IMR-90 (cell line): ENCODE measurements at regions not wholly inside any gene's neighbourhood (a gene's known extent, or its start where the extent isn't known, plus 50 kb on each side); places are given as distances from the start of the nearest gene placed in this dataset.

Source experiments
- ATAC-seq: fragments of 200-7000 bp; cut with Tn5 transposase; 2 replicates; pipeline ENCODE4 v1.9.1; 2020; ENCODE audit warnings: low read depth, mild to moderate bottlenecking, moderate library complexity
- BruUV-seq: library from RNA; stranded (reverse); fragments of 400-500 nt; replicated peaks from 2 replicates; lab custom pipeline; 2021; lab: Mats Ljungman, UMichigan
- CTCF ChIA-PET: fragments of 300-600 bp; formaldehyde crosslinking; extraction: SDS; loops from one replicate; lab custom pipeline; 2021; ENCODE audit warnings: antibody characterized with exemption; lab: Yijun Ruan, JAX
- POLR2A ChIA-PET: fragments of 300-600 bp; sonication (Branson Sonifier 250); formaldehyde crosslinking; loops from one replicate; lab custom pipeline; 2022; ENCODE audit warnings: antibody characterized with exemption; ENCODE audit not compliant: unreplicated experiment; lab: Charles Lee
- DNase-seq: peaks from one replicate; pipeline ENCODE4 v3.0.0; 2013
- H2AFZ ChIP-seq: replicated peaks from 2 replicates; pipeline ENCODE3; 2013; ENCODE audit warnings: low read length, mild to moderate bottlenecking; ENCODE audit not compliant: poor library complexity
- H2AK5ac ChIP-seq: 2 replicates; pipeline ENCODE4 v1.6.1; 2013; ENCODE audit warnings: low read depth, low read length, inconsistent platforms
- H2AK9ac ChIP-seq: replicated peaks from 2 replicates; pipeline ENCODE3; 2013; ENCODE audit warnings: mild to moderate bottlenecking, low read depth, low read length, moderate library complexity; ENCODE audit not compliant: poor library complexity
- H2BK120ac ChIP-seq: 2 replicates; pipeline ENCODE4 v1.6.1; 2013; ENCODE audit warnings: low read depth, low read length, inconsistent platforms
- H2BK15ac ChIP-seq: 3 replicates; pipeline ENCODE4 v1.6.1; 2013; ENCODE audit warnings: low read depth, low read length, inconsistent platforms
- H2BK20ac ChIP-seq: 2 replicates; pipeline ENCODE4 v1.6.1; 2013; ENCODE audit warnings: low read depth, mild to moderate bottlenecking, inconsistent platforms, low read length, moderate library complexity
- H2BK5ac ChIP-seq: 2 replicates; pipeline ENCODE4 v1.6.1; 2013; ENCODE audit warnings: mild to moderate bottlenecking, low read depth, low read length, inconsistent platforms; ENCODE audit not compliant: poor library complexity, severe bottlenecking
- H3K14ac ChIP-seq: replicated peaks from 2 replicates; pipeline ENCODE4 v1.6.1; 2013; ENCODE audit warnings: low read depth, low read length, inconsistent platforms
- H3K18ac ChIP-seq: 2 replicates; pipeline ENCODE4 v1.6.1; 2013; ENCODE audit warnings: low read depth, low read length, control low read depth
- H3K23ac ChIP-seq: 2 replicates; pipeline ENCODE4 v1.6.1; 2013; ENCODE audit warnings: low read depth, low read length, inconsistent platforms
- H3K27ac ChIP-seq: 2 replicates; pipeline ENCODE4 v1.5.1; 2013; ENCODE audit warnings: mild to moderate bottlenecking, control low read depth, low read length; ENCODE audit not compliant: insufficient read depth
- H3K27me3 ChIP-seq: 2 replicates; pipeline ENCODE4 v1.6.1; 2013; ENCODE audit warnings: low read length; ENCODE audit not compliant: control insufficient read depth, insufficient read depth
- H3K36me3 ChIP-seq: 2 replicates; pipeline ENCODE4 v1.6.1; 2013; ENCODE audit warnings: low read length, mixed read lengths; ENCODE audit not compliant: control insufficient read depth, insufficient read depth
- H3K4ac ChIP-seq: 2 replicates; pipeline ENCODE4 v1.6.1; 2013; ENCODE audit warnings: low read depth, low read length, inconsistent platforms
- H3K4me1 ChIP-seq: 2 replicates; pipeline ENCODE4 v1.6.1; 2013; ENCODE audit warnings: low read length, mixed read lengths; ENCODE audit not compliant: control insufficient read depth, insufficient read depth
- H3K4me2 ChIP-seq: 2 replicates; pipeline ENCODE4 v1.6.1; 2013; ENCODE audit warnings: low read depth, mild to moderate bottlenecking, control low read depth, low read length, moderate library complexity
- H3K4me3 ChIP-seq: 2 replicates; pipeline ENCODE4 v1.5.1; 2013; ENCODE audit warnings: low read depth, mild to moderate bottlenecking, control low read depth, low read length, moderate library complexity; ENCODE audit not compliant: insufficient read depth
- H3K56ac ChIP-seq: 2 replicates; pipeline ENCODE4 v1.6.1; 2013; ENCODE audit warnings: low read length, inconsistent platforms; ENCODE audit not compliant: insufficient read depth; ENCODE audit errors: extremely low read depth
- H3K79me1 ChIP-seq, 2 experiments: 2 replicates each; pipeline ENCODE4 v1.6.1; 2013; ENCODE audit warnings: low read length in 2 of 2, inconsistent platforms in 1 of 2, low read depth in 1 of 2
- H3K9ac ChIP-seq: 2 replicates; pipeline ENCODE4 v1.6.1; 2013; ENCODE audit warnings: low read depth, low read length, control low read depth
- H3K9me1 ChIP-seq: 2 replicates; pipeline ENCODE4 v1.6.1; 2013; ENCODE audit warnings: low read length, inconsistent platforms; ENCODE audit not compliant: insufficient read depth
- H3K9me3 ChIP-seq: 2 replicates; pipeline ENCODE4 v1.6.1; 2013; ENCODE audit warnings: low read length; ENCODE audit not compliant: control insufficient read depth, insufficient read depth
- H4K20me1 ChIP-seq: 2 replicates; pipeline ENCODE4 v1.6.1; 2013; ENCODE audit warnings: low read length, inconsistent platforms; ENCODE audit not compliant: insufficient read depth
- H4K5ac ChIP-seq: 2 replicates; pipeline ENCODE4 v1.6.1; 2013; ENCODE audit warnings: mild to moderate bottlenecking, low read depth, low read length, control low read depth
- H4K8ac ChIP-seq, 2 experiments: 2 replicates each; pipeline ENCODE4 v1.6.1; 2013; ENCODE audit warnings: low read depth in 2 of 2, low read length in 2 of 2, control low read depth in 1 of 2, inconsistent platforms in 1 of 2
- H4K91ac ChIP-seq: 2 replicates; pipeline ENCODE4 v1.6.1; 2013; ENCODE audit warnings: low read depth, low read length, inconsistent platforms; ENCODE audit not compliant: insufficient read depth
- BHLHE40 ChIP-seq: fragments of 150-350 bp; IDR thresholded peaks from 2 replicates; pipeline ENCODE4 v1.6.1; 2016; ENCODE audit warnings: mild to moderate bottlenecking, low read depth, low read length
- CEBPB ChIP-seq: IDR thresholded peaks from 2 replicates; pipeline ENCODE4 v1.6.1; 2012; ENCODE audit warnings: low read depth, low read length, improper control_type of control experiment
- CHD1 ChIP-seq: IDR thresholded peaks from 2 replicates; pipeline ENCODE4 v1.6.1; 2012; ENCODE audit warnings: low read depth, low read length, improper control_type of control experiment
- FOS ChIP-seq: fragments of 150-350 bp; IDR thresholded peaks from 2 replicates; pipeline ENCODE4 v1.6.1; 2016; ENCODE audit warnings: low read depth, low read length
- MAFK ChIP-seq: IDR thresholded peaks from 2 replicates; pipeline ENCODE4 v1.6.1; 2012; ENCODE audit warnings: low read depth, low read length, improper control_type of control experiment
- MAZ ChIP-seq: IDR thresholded peaks from 2 replicates; pipeline ENCODE4 v1.6.1; 2012; ENCODE audit warnings: low read depth, mild to moderate bottlenecking, low read length, improper control_type of control experiment, moderate library complexity, borderline replicate concordance
- MXI1 ChIP-seq: IDR thresholded peaks from 2 replicates; pipeline ENCODE4 v1.6.1; 2012; ENCODE audit warnings: low read depth, mild to moderate bottlenecking, low read length, moderate library complexity, borderline replicate concordance
- NFE2L2 ChIP-seq: fragments of 150-350 bp; IDR thresholded peaks from 2 replicates; pipeline ENCODE4 v1.6.1; 2016; ENCODE audit warnings: low read depth, mild to moderate bottlenecking, low read length
- POLR2A ChIP-seq: IDR thresholded peaks from 2 replicates; pipeline ENCODE4 v1.6.1; 2012; ENCODE audit warnings: mild to moderate bottlenecking, low read depth, low read length
- RAD21 ChIP-seq: IDR thresholded peaks from 2 replicates; pipeline ENCODE4 v1.6.1; 2012; ENCODE audit warnings: low read length, improper control_type of control experiment
- RCOR1 ChIP-seq: IDR thresholded peaks from 2 replicates; pipeline ENCODE4 v1.6.1; 2012; ENCODE audit warnings: mild to moderate bottlenecking, low read length, improper control_type of control experiment; ENCODE audit not compliant: insufficient replicate concordance
- RFX5 ChIP-seq: IDR thresholded peaks from 2 replicates; pipeline ENCODE4 v1.8.0; 2012; ENCODE audit warnings: low read depth, mild to moderate bottlenecking, low read length, moderate library complexity
- SMC3 ChIP-seq: fragments of 150-350 bp; IDR thresholded peaks from 2 replicates; pipeline ENCODE4 v1.6.1; 2016; ENCODE audit warnings: low read depth, mild to moderate bottlenecking, antibody characterized with exemption, low read length, moderate library complexity
- USF2 ChIP-seq: fragments of 150-350 bp; IDR thresholded peaks from 2 replicates; pipeline ENCODE4 v1.6.1; 2017; ENCODE audit warnings: mild to moderate bottlenecking, antibody characterized with exemption, low read length, low read depth
- WGBS, 2 experiments: methylation state at CpG; one replicate each; pipeline versions ENCODE4 v1.1.5 to v1.1.7; 2013; ENCODE audit warnings: missing lambda C conversion rate in 2 of 2; ENCODE audit not compliant: insufficient read length in 1 of 2; ENCODE audit errors: extremely low coverage in 2 of 2; 5-methylcytosine and 5-hydroxymethylcytosine counted together
- dilution Hi-C: fragments of 300-500 bp; cut with HindIII; formaldehyde crosslinking; loops from one replicate; pipeline ENCODE4 v1.14.3; 2018; ENCODE audit warnings: low sequenced_read_pairs; ENCODE audit not compliant: unreplicated experiment
- in situ Hi-C: fragments of 300-500 bp; cut with MboI; formaldehyde crosslinking; loops from 3 replicates; pipeline ENCODE4 v1.14.3; 2019; ENCODE audit warnings: low sequenced_read_pairs, inconsistent platforms, mixed read lengths
- intact Hi-C: fragments of 100-400 bp; cut with micrococcal nuclease; formaldehyde crosslinking; loops from 2 replicates; pipeline ENCODE4 v1.10.0; 2022
- TF ChIP-seq, protein P1 (sequence below): conservative IDR thresholded peaks from 2 replicates; pipeline ENCODE4 v1.5.1; 2012; ENCODE audit warnings: mild to moderate bottlenecking, low read depth, low read length, improper control_type of control experiment
- TF ChIP-seq, protein P2 (sequence below): fragments of 150-350 bp; IDR thresholded peaks from 2 replicates; pipeline ENCODE4 v1.6.1; 2016; ENCODE audit warnings: low read depth, mild to moderate bottlenecking, low read length, moderate library complexity, borderline replicate concordance

DNA sequence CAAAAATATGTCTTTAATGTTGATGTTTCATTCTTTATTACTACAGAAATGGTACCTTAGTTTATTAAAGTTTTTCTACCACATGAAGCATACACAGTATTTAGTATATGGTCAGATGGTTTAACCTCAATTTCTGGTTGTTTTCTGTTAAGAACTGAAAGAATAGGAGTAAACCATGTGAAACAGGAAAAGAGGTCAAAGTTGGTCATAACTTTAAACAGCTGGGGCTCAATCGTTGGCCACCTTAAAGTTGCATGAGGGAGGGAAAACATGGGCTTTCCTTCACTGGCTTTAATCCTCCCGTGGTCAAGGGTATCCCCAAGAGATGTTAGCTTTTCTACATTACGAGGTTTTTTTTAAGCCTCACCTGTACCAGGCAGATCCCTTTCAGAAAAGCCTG, 483.3 kb upstream of the ADAMTS5 start:
- Histone ChIP-seq H4K5ac (no peak overlapping the region), H2BK20ac (no peak overlapping the region), H3K27ac (no peak overlapping the region), H3K56ac (no peak overlapping the region), H4K8ac (no peak overlapping the region), H3K23ac (no peak overlapping the region), H2BK5ac (no peak overlapping the region), H2AK5ac (no peak overlapping the region), H3K9me1 (no peaks in the 10 kb centered on the region), H3K27me3 (no peaks in the 10 kb centered on the region), H3K36me3 (no peaks in the 10 kb centered on the region), H2AK9ac (no peak overlapping the region), H4K20me1 (no peaks in the 10 kb centered on the region), H3K4ac (no peak overlapping the region), H3K9me3 (no peaks in the 10 kb centered on the region), H2BK120ac (no peak overlapping the region), H3K4me2 (no peak overlapping the region), H3K79me1 (no peaks in the 10 kb centered on the region), H4K91ac (no peak overlapping the region), H3K9ac (no peak overlapping the region), H3K4me3 (no peak overlapping the region), H3K14ac (no peak overlapping the region), H3K4me1 (no peaks in the 10 kb centered on the region), H2AFZ (no peak overlapping the region), H3K18ac (no peak overlapping the region), H2BK15ac (no peak overlapping the region)
- CTCF ChIA-PET: no interaction called here
- no peak for DNase-seq
- BruUV-seq: no TSS peak
- no peak for ATAC-seq
- POLR2A ChIA-PET: no interaction called here
- intact Hi-C loops (no loop called here), dilution Hi-C loops (no loop called here), in situ Hi-C loops (no loop called here)
- TF ChIP-seq CEBPB (no peak), USF2 (no peak), SMC3 (no peak), CHD1 (no peak), NFE2L2 (no peak), FOS (no peak), RFX5 (no peak), RCOR1 (no peak), MXI1 (no peak), RAD21 (no peak), MAZ (no peak), POLR2A (no peak), MAFK (no peak), BHLHE40 (no peak)
- TF ChIP-seq, protein P1, sequence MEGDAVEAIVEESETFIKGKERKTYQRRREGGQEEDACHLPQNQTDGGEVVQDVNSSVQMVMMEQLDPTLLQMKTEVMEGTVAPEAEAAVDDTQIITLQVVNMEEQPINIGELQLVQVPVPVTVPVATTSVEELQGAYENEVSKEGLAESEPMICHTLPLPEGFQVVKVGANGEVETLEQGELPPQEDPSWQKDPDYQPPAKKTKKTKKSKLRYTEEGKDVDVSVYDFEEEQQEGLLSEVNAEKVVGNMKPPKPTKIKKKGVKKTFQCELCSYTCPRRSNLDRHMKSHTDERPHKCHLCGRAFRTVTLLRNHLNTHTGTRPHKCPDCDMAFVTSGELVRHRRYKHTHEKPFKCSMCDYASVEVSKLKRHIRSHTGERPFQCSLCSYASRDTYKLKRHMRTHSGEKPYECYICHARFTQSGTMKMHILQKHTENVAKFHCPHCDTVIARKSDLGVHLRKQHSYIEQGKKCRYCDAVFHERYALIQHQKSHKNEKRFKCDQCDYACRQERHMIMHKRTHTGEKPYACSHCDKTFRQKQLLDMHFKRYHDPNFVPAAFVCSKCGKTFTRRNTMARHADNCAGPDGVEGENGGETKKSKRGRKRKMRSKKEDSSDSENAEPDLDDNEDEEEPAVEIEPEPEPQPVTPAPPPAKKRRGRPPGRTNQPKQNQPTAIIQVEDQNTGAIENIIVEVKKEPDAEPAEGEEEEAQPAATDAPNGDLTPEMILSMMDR: no peak
- TF ChIP-seq, protein P2, sequence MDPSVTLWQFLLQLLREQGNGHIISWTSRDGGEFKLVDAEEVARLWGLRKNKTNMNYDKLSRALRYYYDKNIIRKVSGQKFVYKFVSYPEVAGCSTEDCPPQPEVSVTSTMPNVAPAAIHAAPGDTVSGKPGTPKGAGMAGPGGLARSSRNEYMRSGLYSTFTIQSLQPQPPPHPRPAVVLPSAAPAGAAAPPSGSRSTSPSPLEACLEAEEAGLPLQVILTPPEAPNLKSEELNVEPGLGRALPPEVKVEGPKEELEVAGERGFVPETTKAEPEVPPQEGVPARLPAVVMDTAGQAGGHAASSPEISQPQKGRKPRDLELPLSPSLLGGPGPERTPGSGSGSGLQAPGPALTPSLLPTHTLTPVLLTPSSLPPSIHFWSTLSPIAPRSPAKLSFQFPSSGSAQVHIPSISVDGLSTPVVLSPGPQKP: no peak
- WGBS, 2 experiments: 60% methylated on average over 1 of the region's 3 CpGs; no CpG with 5 or more reads in 1 of the 2 experiments
